ENCODE measurements at regions not wholly inside any gene's neighbourhood (a gene's known extent, or its start where the extent isn't known, plus 50 kb on each side); places are given as distances from the start of the nearest gene placed in this dataset.

DNA sequence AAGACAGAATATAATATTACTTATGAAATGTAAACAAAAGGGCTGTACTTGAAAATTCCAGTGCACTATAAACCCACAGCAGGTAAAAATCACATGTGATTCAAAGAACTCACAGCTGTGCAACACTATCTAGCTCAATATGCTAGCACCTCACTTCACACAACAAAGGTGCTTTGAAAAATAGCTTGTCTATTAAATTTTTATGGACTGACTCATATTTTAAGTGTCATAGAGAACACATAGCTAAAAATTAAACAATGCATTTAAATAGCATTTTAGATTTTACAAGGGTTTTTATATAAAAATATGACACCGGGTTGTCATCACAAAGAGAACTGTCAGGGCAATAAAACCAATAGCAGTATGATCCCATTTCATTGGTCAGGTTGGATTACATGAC is 1390.5 kb upstream of the TENM4 start:
- intact Hi-C loops (cut with DNase I; ENCODE audit: low total_unique reads): no loop called here
- Histone ChIP-seq H3K4me3 (no peak overlapping the region), H3K4me1 (no peaks in the 10 kb centered on the region), H3K9me3 (no peaks in the 10 kb centered on the region), H3K27ac (no peak overlapping the region), H3K36me3 (no peaks in the 10 kb centered on the region), H3K27me3 (no peaks in the 10 kb centered on the region)
- no peak for DNase-seq
- in situ Hi-C loops (cut with MboI; ENCODE audit: low sequenced_read_pairs in 4 of 4): no loop called here
- TF ChIP-seq, protein P1, sequence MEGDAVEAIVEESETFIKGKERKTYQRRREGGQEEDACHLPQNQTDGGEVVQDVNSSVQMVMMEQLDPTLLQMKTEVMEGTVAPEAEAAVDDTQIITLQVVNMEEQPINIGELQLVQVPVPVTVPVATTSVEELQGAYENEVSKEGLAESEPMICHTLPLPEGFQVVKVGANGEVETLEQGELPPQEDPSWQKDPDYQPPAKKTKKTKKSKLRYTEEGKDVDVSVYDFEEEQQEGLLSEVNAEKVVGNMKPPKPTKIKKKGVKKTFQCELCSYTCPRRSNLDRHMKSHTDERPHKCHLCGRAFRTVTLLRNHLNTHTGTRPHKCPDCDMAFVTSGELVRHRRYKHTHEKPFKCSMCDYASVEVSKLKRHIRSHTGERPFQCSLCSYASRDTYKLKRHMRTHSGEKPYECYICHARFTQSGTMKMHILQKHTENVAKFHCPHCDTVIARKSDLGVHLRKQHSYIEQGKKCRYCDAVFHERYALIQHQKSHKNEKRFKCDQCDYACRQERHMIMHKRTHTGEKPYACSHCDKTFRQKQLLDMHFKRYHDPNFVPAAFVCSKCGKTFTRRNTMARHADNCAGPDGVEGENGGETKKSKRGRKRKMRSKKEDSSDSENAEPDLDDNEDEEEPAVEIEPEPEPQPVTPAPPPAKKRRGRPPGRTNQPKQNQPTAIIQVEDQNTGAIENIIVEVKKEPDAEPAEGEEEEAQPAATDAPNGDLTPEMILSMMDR (IDR thresholded peaks at IDR 0.05 in 4 of 5, conservative IDR thresholded peaks at IDR 0.05 in 1 of 5): no peak
- no peak for ATAC-seq

DNA sequence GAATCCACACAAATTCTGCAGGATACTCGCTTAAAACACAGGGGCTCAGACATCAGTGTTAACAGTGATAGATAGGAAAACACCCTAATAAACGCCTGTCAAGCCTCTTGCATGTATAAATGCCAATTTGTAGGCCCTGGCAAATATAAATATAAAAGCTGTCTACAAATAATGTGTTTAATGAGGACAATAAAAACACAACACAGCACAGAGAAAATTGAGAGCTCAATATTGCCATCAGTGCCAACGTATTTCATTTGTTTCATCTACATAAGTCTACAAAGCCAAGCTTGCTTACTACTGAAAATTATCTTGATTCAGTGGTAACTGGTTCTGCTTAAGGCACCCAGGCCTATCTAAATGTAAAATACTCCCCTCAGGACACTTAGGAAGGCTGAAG is 1387.0 kb upstream of the TENM4 start:
- no peaks in the 10 kb centered on the region for H3K4me1 ChIP-seq
- H3K27ac ChIP-seq: no peak overlapping the region
- intact Hi-C loops (cut with DNase I; ENCODE audit: low total_unique reads): no loop called here
- DNase-seq (no peak), ATAC-seq (no peak)
- in situ Hi-C loops (cut with MboI; ENCODE audit: low sequenced_read_pairs in 4 of 4): no loop called here
- H3K9me3 ChIP-seq: no peaks in the 10 kb centered on the region
- H3K36me3 ChIP-seq: no peaks in the 10 kb centered on the region
- H3K4me3 ChIP-seq: no peak overlapping the region
- no peak for TF ChIP-seq POLR2A (IDR thresholded peaks at IDR 0.05)
- TF ChIP-seq, protein P1 (IDR thresholded peaks at IDR 0.05 in 4 of 5, conservative IDR thresholded peaks at IDR 0.05 in 1 of 5): no peak
- no peaks in the 10 kb centered on the region for H3K27me3 ChIP-seq

DNA sequence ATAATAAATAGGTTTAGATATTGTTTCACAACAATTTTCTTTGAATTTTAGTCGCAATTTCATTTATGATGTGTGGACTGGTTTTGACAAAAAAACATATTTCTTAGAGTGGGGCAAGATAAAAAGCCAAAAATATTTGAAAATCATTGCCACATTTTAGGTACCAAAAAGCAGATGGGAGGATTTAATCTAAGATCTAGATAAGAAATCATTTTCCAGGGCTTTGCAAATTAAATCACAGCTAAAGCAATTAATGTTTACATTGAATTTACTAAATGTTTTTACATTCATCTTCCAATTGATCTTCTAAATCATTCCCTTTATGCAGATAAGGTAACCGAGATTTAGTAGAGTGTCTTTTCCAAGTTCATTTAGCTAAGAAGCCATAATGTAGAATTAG is 1386.0 kb upstream of the TENM4 start:
- no peak overlapping the region for H3K27ac ChIP-seq
- intact Hi-C loops (cut with DNase I; ENCODE audit: low total_unique reads) (no loop called here), in situ Hi-C loops (cut with MboI; ENCODE audit: low sequenced_read_pairs in 4 of 4) (no loop called here)
- ATAC-seq (no peak), DNase-seq (no peak)
- H3K9me3 ChIP-seq: no peaks in the 10 kb centered on the region
- no peaks in the 10 kb centered on the region for H3K36me3 ChIP-seq
- no peaks in the 10 kb centered on the region for H3K27me3 ChIP-seq
- no peak overlapping the region for H3K4me3 ChIP-seq
- TF ChIP-seq, protein P1 (IDR thresholded peaks at IDR 0.05 in 4 of 5, conservative IDR thresholded peaks at IDR 0.05 in 1 of 5): no peak
- no peak for TF ChIP-seq POLR2A (IDR thresholded peaks at IDR 0.05)
- H3K4me1 ChIP-seq: no peaks in the 10 kb centered on the region

DNA sequence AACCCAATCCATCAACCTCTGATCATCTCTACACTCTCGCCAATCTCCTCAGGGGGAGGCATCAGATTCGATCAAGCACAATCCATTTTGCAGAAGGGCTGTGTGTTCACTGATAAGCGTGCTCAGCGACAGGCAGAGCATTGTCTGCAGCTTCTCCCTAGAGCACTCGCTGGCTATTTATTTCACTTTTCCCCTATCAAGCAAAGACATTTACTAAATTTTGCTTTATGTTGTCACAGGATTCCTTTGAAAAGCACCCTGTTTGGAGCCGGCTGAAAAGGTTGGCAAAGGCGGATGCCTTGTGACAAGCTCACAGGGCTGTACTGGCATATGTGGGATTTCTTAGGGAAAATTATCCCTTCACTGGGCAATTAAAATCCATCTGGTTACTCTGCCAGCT is 1381.5 kb upstream of the TENM4 start:
- in situ Hi-C loops (cut with MboI; ENCODE audit: low sequenced_read_pairs in 4 of 4) (no loop called here), intact Hi-C loops (cut with DNase I; ENCODE audit: low total_unique reads) (no loop called here)
- Histone ChIP-seq H3K9me3 (no peaks in the 10 kb centered on the region), H3K27me3 (no peaks in the 10 kb centered on the region), H3K4me1 (no peaks in the 10 kb centered on the region), H3K27ac (no peak overlapping the region), H3K36me3 (no peaks in the 10 kb centered on the region), H3K4me3 (no peak overlapping the region)
- DNase-seq (no peak), ATAC-seq (no peak)
- TF ChIP-seq, protein P1 (IDR thresholded peaks at IDR 0.05 in 4 of 5, conservative IDR thresholded peaks at IDR 0.05 in 1 of 5): no peak
- no peak for TF ChIP-seq POLR2A (IDR thresholded peaks at IDR 0.05)

DNA sequence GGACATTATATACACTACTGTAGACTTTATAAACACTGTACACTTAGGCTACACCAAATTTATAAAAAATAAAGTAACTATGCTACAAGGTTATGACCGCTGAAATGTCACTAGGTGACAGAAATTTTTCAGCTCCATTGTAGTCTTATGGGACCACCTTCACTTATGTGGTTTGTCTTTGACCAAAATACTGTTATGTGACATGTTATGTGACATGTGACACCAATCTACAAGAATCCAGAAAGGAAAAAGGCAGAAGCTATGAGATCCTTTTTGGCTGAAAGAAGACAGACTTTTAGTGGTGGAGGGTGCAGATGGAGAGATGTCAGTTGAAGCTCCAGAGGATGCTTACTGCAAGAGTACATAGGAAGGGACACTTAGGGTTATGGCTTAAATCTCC is 1378.4 kb upstream of the TENM4 start:
- ATAC-seq: no peak
- no peak overlapping the region for H3K27ac ChIP-seq
- H3K4me3 ChIP-seq: no peak overlapping the region
- H3K4me1 ChIP-seq: no peaks in the 10 kb centered on the region
- no peaks in the 10 kb centered on the region for H3K36me3 ChIP-seq
- no peaks in the 10 kb centered on the region for H3K27me3 ChIP-seq
- DNase-seq: no peak
- in situ Hi-C loops (cut with MboI; ENCODE audit: low sequenced_read_pairs in 4 of 4): no loop called here
- no peaks in the 10 kb centered on the region for H3K9me3 ChIP-seq
- TF ChIP-seq, protein P1 (IDR thresholded peaks at IDR 0.05 in 4 of 5, conservative IDR thresholded peaks at IDR 0.05 in 1 of 5): no peak
- no peak for TF ChIP-seq POLR2A (IDR thresholded peaks at IDR 0.05)
- intact Hi-C loops (cut with DNase I; ENCODE audit: low total_unique reads): no loop called here

All from gastrocnemius medialis (tissue), 4 donors.